ENCODE measurements at regions not wholly inside any gene's neighbourhood (a gene's known extent, or its start where the extent isn't known, plus 50 kb on each side); places are given as distances from the start of the nearest gene placed in this dataset.

DNA sequence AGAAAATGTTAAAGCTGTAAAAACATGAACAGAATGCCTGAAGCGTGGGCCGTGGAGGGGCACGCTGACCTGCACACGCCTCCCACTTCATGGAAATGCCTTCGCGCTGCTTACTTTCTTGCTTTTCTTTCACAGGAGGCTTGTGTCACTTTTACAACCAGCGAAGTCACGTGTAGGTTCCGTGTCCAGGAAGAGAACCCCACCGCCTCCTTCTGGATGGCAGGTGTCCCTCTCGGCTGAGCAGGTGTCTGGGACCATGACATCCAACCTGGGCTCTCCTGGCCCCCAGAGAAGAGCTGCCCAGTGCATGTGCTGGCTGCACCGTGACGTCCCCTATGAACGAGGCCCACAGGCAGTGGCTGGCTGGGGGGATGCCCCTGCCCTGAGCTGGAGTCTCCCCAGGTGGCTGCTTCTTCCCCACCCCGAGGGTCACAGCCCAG lies 345.0 kb upstream of the SFSWAP start:
- no peak for TF ChIP-seq EP300 (IDR thresholded peaks at IDR 0.05)
- TF ChIP-seq, protein P1, sequence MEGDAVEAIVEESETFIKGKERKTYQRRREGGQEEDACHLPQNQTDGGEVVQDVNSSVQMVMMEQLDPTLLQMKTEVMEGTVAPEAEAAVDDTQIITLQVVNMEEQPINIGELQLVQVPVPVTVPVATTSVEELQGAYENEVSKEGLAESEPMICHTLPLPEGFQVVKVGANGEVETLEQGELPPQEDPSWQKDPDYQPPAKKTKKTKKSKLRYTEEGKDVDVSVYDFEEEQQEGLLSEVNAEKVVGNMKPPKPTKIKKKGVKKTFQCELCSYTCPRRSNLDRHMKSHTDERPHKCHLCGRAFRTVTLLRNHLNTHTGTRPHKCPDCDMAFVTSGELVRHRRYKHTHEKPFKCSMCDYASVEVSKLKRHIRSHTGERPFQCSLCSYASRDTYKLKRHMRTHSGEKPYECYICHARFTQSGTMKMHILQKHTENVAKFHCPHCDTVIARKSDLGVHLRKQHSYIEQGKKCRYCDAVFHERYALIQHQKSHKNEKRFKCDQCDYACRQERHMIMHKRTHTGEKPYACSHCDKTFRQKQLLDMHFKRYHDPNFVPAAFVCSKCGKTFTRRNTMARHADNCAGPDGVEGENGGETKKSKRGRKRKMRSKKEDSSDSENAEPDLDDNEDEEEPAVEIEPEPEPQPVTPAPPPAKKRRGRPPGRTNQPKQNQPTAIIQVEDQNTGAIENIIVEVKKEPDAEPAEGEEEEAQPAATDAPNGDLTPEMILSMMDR (IDR thresholded peaks at IDR 0.05), result no peak

Data from suprapubic skin (tissue), 3 donors.